GM23338 (cell line): ENCODE measurements at regions not wholly inside any gene's neighbourhood (a gene's known extent, or its start where the extent isn't known, plus 50 kb on each side); places are given as distances from the start of the nearest gene placed in this dataset.

ENCODE experiments used
- ATAC-seq: fragments of 200-7000 bp; cut with Tn5 transposase; 3 replicates; pipeline ENCODE4 v1.9.1; 2020
- DNase-seq: peaks from one replicate; pipeline ENCODE4 v3.0.0-alpha.2; 2015; ENCODE audit warnings: low spot score
- H2AFZ ChIP-seq: fragments of 200-600 bp; sonication (generic); 2 replicates; pipeline ENCODE4 v1.8.0; 2016; ENCODE audit warnings: antibody characterized with exemption, mild to moderate bottlenecking, moderate library complexity
- H3F3A ChIP-seq: fragments of 200-600 bp; sonication (generic); replicated peaks from 2 replicates; pipeline ENCODE4 v1.8.0; 2017; ENCODE audit warnings: antibody characterized with exemption, mixed run types, low read depth
- H3K27ac ChIP-seq: fragments of 200-600 bp; sonication (generic); 2 replicates; pipeline ENCODE4 v1.6.1; 2016; ENCODE audit warnings: low read depth
- H3K27me3 ChIP-seq: fragments of 200-600 bp; sonication (generic); 2 replicates; pipeline ENCODE4 v1.8.0; 2016; ENCODE audit warnings: mild to moderate bottlenecking, mixed run types, moderate library complexity; ENCODE audit not compliant: insufficient read depth
- H3K36me3 ChIP-seq: fragments of 200-600 bp; sonication (generic); 2 replicates; pipeline ENCODE4 v1.8.0; 2016; ENCODE audit warnings: mild to moderate bottlenecking; ENCODE audit not compliant: insufficient read depth
- H3K4me1 ChIP-seq: fragments of 200-600 bp; sonication (generic); 2 replicates; pipeline ENCODE4 v1.8.0; 2016; ENCODE audit warnings: mild to moderate bottlenecking, moderate library complexity; ENCODE audit not compliant: insufficient read depth
- H3K4me2 ChIP-seq: fragments of 200-600 bp; sonication (generic); 2 replicates; pipeline ENCODE4 v1.7.1; 2017; ENCODE audit warnings: mixed run types
- H3K4me3 ChIP-seq: fragments of 200-600 bp; sonication (generic); 2 replicates; pipeline ENCODE4 v1.6.1; 2016; ENCODE audit warnings: mixed run types
- H3K79me2 ChIP-seq: fragments of 200-600 bp; sonication (generic); replicated peaks from 2 replicates; pipeline ENCODE4 v1.8.0; 2017; ENCODE audit warnings: mild to moderate bottlenecking; ENCODE audit not compliant: insufficient read depth
- H3K9me2 ChIP-seq: fragments of 200-600 bp; sonication (generic); 2 replicates; pipeline ENCODE4 v1.8.0; 2017; ENCODE audit not compliant: insufficient read depth
- H4K20me1 ChIP-seq: fragments of 200-600 bp; sonication (generic); replicated peaks from 2 replicates; pipeline ENCODE4 v1.8.0; 2017; ENCODE audit warnings: mild to moderate bottlenecking; ENCODE audit not compliant: insufficient read depth
- H3K27ac Mint-ChIP-seq: 2 replicates; pipeline ENCODE4 v1.8.0; 2020; ENCODE audit warnings: inconsistent platforms, mild to moderate bottlenecking, moderate library complexity, mixed read lengths
- H3K27me3 Mint-ChIP-seq: 3 replicates; pipeline ENCODE4 v1.8.0; 2022; ENCODE audit warnings: low read depth, mild to moderate bottlenecking, moderate library complexity, mixed read lengths, inconsistent platforms; ENCODE audit not compliant: insufficient read depth, poor library complexity
- H3K36me3 Mint-ChIP-seq: 3 replicates; pipeline ENCODE4 v1.8.0; 2021; ENCODE audit warnings: low read depth, mild to moderate bottlenecking, inconsistent platforms, moderate library complexity, mixed read lengths
- H3K4me1 Mint-ChIP-seq: 3 replicates; pipeline ENCODE4 v1.8.0; 2020; ENCODE audit warnings: mild to moderate bottlenecking, inconsistent platforms, mixed read lengths
- H3K4me3 Mint-ChIP-seq: 3 replicates; pipeline ENCODE4 v1.8.0; 2021; ENCODE audit warnings: moderate library complexity, mild to moderate bottlenecking, inconsistent platforms, mixed read lengths
- H3K9me3 Mint-ChIP-seq: 3 replicates; pipeline ENCODE4 v1.8.0; 2020; ENCODE audit warnings: moderate library complexity, mild to moderate bottlenecking, inconsistent platforms, mixed read lengths
- EZH2 ChIP-seq: fragments of 200-600 bp; sonication (generic); IDR thresholded peaks from one replicate; pipeline ENCODE4 v1.8.0; 2017; ENCODE audit warnings: antibody characterized with exemption, mild to moderate bottlenecking, low read depth; ENCODE audit not compliant: unreplicated experiment
- JUNB ChIP-seq: IDR thresholded peaks from one replicate; pipeline ENCODE4 v1.6.1; 2016; ENCODE audit warnings: antibody characterized with exemption; ENCODE audit not compliant: unreplicated experiment
- POLR2AphosphoS5 ChIP-seq: IDR thresholded peaks from 2 replicates; pipeline ENCODE4 v1.6.1; 2016; ENCODE audit warnings: antibody characterized with exemption, low read depth
- STAT1 ChIP-seq: IDR thresholded peaks from one replicate; pipeline ENCODE4 v1.6.1; 2016; ENCODE audit warnings: antibody characterized with exemption; ENCODE audit not compliant: unreplicated experiment
- ZNF114 ChIP-seq: fragments of 250-450 bp; sonication (Bioruptor Pico); IDR thresholded peaks from 2 replicates; pipeline ENCODE4 v1.5.0; 2020; ENCODE audit warnings: mild to moderate bottlenecking, moderate library complexity
- ZNF331 ChIP-seq: fragments of 250-450 bp; sonication (Bioruptor Pico); IDR thresholded peaks from 2 replicates; pipeline ENCODE4 v1.5.0; 2020; ENCODE audit warnings: low read depth, mild to moderate bottlenecking, moderate library complexity
- TF ChIP-seq, protein P1 (sequence below): IDR thresholded peaks from 2 replicates; pipeline ENCODE4 v1.6.1; 2016; ENCODE audit warnings: antibody characterized with exemption
- TF ChIP-seq, protein P2 (sequence below), 2 experiments: fragments of 200-600 bp in 1 of 2; sonication (generic) in 1 of 2; conservative IDR thresholded peaks; 2 replicates each; pipeline versions ENCODE4 v1.5.1 to v1.6.1; 2016 to 2017; ENCODE audit warnings: antibody characterized with exemption in 2 of 2, low read depth in 2 of 2, mild to moderate bottlenecking in 2 of 2, moderate library complexity in 1 of 2
- TF ChIP-seq, protein P3 (sequence below): fragments of 250-450 bp; sonication (Bioruptor Pico); IDR thresholded peaks from 2 replicates; pipeline ENCODE4 v1.5.0; 2020; ENCODE audit warnings: mild to moderate bottlenecking, moderate library complexity

DNA sequence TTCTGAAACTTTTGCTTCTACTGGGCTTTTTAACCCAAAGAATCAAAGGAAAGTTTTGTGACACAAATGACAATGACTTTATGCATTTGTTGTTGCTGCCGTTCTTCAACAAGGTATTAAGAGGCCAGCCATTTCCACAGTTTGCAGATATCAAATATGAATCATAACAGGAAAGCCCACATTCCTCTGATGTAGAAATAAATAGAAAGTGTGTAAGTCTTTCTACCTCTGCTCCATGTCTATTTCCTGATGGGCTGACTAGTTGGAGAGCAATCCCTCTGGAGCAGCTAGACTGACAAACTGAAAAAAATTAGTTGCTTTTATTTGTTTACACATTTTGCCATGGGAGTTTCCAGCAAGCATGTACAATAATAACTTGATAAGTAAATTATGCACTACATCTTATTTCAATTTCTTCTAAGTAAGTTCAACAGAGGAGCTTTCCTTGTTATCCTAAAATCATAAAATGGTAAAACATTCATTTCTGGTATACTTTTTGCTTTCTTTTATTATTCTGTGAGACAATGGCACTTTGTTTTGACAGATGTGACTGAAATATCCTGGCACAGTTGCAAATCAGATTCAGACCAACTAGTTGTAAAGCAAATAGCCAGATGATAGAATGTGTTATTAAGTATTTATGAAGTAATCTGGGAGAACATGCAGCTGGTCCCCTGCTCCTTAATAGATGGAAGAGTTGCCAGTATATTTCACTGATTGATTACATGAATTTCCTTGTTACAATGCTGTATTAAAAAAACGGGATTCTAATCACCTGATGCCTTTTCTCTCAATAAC is 266.7 kb downstream of the METTL4 start:
- TF ChIP-seq ZNF114 (CRISPR knock-in tag), result no peak
- TF ChIP-seq, protein P1, sequence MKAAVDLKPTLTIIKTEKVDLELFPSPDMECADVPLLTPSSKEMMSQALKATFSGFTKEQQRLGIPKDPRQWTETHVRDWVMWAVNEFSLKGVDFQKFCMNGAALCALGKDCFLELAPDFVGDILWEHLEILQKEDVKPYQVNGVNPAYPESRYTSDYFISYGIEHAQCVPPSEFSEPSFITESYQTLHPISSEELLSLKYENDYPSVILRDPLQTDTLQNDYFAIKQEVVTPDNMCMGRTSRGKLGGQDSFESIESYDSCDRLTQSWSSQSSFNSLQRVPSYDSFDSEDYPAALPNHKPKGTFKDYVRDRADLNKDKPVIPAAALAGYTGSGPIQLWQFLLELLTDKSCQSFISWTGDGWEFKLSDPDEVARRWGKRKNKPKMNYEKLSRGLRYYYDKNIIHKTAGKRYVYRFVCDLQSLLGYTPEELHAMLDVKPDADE, result no peak
- TF ChIP-seq STAT1, result no peak
- TF ChIP-seq ZNF331 (CRISPR knock-in tag), result no peak
- TF ChIP-seq, protein P2, sequence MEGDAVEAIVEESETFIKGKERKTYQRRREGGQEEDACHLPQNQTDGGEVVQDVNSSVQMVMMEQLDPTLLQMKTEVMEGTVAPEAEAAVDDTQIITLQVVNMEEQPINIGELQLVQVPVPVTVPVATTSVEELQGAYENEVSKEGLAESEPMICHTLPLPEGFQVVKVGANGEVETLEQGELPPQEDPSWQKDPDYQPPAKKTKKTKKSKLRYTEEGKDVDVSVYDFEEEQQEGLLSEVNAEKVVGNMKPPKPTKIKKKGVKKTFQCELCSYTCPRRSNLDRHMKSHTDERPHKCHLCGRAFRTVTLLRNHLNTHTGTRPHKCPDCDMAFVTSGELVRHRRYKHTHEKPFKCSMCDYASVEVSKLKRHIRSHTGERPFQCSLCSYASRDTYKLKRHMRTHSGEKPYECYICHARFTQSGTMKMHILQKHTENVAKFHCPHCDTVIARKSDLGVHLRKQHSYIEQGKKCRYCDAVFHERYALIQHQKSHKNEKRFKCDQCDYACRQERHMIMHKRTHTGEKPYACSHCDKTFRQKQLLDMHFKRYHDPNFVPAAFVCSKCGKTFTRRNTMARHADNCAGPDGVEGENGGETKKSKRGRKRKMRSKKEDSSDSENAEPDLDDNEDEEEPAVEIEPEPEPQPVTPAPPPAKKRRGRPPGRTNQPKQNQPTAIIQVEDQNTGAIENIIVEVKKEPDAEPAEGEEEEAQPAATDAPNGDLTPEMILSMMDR (conservative IDR thresholded peaks at IDR 0.05; ENCODE audit: low read depth in 2 of 2), result no peak
- TF ChIP-seq EZH2, result no peak
- TF ChIP-seq POLR2AphosphoS5, result no peak
- no peak for TF ChIP-seq JUNB
- TF ChIP-seq, protein P3, sequence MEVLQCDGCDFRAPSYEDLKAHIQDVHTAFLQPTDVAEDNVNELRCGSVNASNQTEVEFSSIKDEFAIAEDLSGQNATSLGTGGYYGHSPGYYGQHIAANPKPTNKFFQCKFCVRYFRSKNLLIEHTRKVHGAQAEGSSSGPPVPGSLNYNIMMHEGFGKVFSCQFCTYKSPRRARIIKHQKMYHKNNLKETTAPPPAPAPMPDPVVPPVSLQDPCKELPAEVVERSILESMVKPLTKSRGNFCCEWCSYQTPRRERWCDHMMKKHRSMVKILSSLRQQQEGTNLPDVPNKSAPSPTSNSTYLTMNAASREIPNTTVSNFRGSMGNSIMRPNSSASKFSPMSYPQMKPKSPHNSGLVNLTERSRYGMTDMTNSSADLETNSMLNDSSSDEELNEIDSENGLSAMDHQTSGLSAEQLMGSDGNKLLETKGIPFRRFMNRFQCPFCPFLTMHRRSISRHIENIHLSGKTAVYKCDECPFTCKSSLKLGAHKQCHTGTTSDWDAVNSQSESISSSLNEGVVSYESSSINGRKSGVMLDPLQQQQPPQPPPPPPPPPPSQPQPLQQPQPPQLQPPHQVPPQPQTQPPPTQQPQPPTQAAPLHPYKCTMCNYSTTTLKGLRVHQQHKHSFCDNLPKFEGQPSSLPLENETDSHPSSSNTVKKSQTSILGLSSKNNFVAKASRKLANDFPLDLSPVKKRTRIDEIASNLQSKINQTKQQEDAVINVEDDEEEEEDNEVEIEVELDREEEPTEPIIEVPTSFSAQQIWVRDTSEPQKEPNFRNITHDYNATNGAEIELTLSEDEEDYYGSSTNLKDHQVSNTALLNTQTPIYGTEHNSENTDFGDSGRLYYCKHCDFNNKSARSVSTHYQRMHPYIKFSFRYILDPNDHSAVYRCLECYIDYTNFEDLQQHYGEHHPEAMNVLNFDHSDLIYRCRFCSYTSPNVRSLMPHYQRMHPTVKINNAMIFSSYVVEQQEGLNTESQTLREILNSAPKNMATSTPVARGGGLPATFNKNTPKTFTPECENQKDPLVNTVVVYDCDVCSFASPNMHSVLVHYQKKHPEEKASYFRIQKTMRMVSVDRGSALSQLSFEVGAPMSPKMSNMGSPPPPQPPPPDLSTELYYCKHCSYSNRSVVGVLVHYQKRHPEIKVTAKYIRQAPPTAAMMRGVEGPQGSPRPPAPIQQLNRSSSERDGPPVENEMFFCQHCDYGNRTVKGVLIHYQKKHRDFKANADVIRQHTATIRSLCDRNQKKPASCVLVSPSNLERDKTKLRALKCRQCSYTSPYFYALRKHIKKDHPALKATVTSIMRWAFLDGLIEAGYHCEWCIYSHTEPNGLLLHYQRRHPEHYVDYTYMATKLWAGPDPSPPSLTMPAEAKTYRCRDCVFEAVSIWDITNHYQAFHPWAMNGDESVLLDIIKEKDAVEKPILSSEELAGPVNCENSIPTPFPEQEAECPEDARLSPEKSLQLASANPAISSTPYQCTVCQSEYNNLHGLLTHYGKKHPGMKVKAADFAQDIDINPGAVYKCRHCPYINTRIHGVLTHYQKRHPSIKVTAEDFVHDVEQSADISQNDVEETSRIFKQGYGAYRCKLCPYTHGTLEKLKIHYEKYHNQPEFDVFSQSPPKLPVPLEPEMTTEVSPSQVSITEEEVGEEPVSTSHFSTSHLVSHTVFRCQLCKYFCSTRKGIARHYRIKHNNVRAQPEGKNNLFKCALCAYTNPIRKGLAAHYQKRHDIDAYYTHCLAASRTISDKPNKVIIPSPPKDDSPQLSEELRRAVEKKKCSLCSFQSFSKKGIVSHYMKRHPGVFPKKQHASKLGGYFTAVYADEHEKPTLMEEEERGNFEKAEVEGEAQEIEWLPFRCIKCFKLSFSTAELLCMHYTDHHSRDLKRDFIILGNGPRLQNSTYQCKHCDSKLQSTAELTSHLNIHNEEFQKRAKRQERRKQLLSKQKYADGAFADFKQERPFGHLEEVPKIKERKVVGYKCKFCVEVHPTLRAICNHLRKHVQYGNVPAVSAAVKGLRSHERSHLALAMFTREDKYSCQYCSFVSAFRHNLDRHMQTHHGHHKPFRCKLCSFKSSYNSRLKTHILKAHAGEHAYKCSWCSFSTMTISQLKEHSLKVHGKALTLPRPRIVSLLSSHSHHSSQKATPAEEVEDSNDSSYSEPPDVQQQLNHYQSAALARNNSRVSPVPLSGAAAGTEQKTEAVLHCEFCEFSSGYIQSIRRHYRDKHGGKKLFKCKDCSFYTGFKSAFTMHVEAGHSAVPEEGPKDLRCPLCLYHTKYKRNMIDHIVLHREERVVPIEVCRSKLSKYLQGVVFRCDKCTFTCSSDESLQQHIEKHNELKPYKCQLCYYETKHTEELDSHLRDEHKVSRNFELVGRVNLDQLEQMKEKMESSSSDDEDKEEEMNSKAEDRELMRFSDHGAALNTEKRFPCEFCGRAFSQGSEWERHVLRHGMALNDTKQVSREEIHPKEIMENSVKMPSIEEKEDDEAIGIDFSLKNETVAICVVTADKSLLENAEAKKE (CRISPR knock-in tag), result no peak
- no peak overlapping the region for H3K4me3 ChIP-seq
- no peak overlapping the region for H2AFZ ChIP-seq
- H3K27ac ChIP-seq, result no peak overlapping the region
- no peaks in the 10 kb centered on the region for H4K20me1 ChIP-seq
- H3K9me3 Mint-ChIP-seq, result no peaks in the 10 kb centered on the region
- H3F3A ChIP-seq, result no peaks in the 10 kb centered on the region
- no peak for ATAC-seq
- no peaks in the 10 kb centered on the region for H3K79me2 ChIP-seq
- no peaks in the 10 kb centered on the region for H3K36me3 ChIP-seq
- H3K27me3 ChIP-seq, result no peaks in the 10 kb centered on the region
- H3K36me3 Mint-ChIP-seq, result no peaks in the 10 kb centered on the region
- no peak overlapping the region for H3K27ac Mint-ChIP-seq
- H3K4me3 Mint-ChIP-seq, result no peak overlapping the region
- no peaks in the 10 kb centered on the region for H3K9me2 ChIP-seq
- peaks cover 3% of the 10 kb centered on the region for H3K27me3 Mint-ChIP-seq
- DNase-seq, result no peak
- no peak overlapping the region for H3K4me2 ChIP-seq
- H3K4me1 Mint-ChIP-seq, result peaks cover 6% of the 10 kb centered on the region; the same call in 2 of the 3 replicates
- H3K4me1 ChIP-seq, result peaks cover 6% of the 10 kb centered on the region
